ENCODE measurements at regions not wholly inside any gene's neighbourhood (a gene's known extent, or its start where the extent isn't known, plus 50 kb on each side); places are given as distances from the start of the nearest gene placed in this dataset.
A peak's percentile ranks its signal among the peaks of the same experiment; 100 is the strongest.

- Mint-ChIP-seq H3K4me3 (no peak overlapping the region), H3K27me3 (ENCODE audit: low read depth) (peaks cover 2% of the 10 kb centered on the region; the same call in 1 of the 2 replicates), H3K36me3 (ENCODE audit: insufficient read depth in 1 of 3, low read depth in 3 of 3) (no peaks in the 10 kb centered on the region; a peak in 1 of 7 replicates), H3K27ac (no peak overlapping the region), H3K9me3 (no peaks in the 10 kb centered on the region), H3K4me1 (peaks cover 0 to 6% of the 10 kb centered on the region in 2 experiments; a peak in 2 of 4 replicates)
- no peaks in the 10 kb centered on the region for H3K27me3 ChIP-seq (ENCODE audit: insufficient read depth, low read length)
- H3K23ac ChIP-seq (ENCODE audit: insufficient read length, low read depth, low read length) = no peak overlapping the region
- H4K5ac ChIP-seq (ENCODE audit: insufficient read length, low read depth, low read length) = no peak overlapping the region
- no peak overlapping the region for H2BK20ac ChIP-seq (ENCODE audit: low read depth, low read length, poor library complexity, severe bottlenecking)
- H3K56ac ChIP-seq (ENCODE audit: insufficient read length, low read depth, low read length) = no peak overlapping the region
- H3K9me3 ChIP-seq (ENCODE audit: control insufficient read depth, low read depth, low read length) = no peaks in the 10 kb centered on the region
- H3K18ac ChIP-seq (ENCODE audit: insufficient read length, low read depth, low read length) = no peak overlapping the region
- no peak overlapping the region for H2AK5ac ChIP-seq (ENCODE audit: insufficient read length, low read length)
- no peak overlapping the region for H2BK12ac ChIP-seq (ENCODE audit: insufficient read length, low read depth, low read length)
- no peak for DNase-seq
- no CpG with 5 or more reads among the region's 3 CpGs for WGBS (ENCODE audit: extremely low coverage, insufficient read length, low lambda C conversion rate)
- H3K14ac ChIP-seq (ENCODE audit: insufficient read depth, low read length) = no peak overlapping the region
- no peak overlapping the region for H2BK5ac ChIP-seq (ENCODE audit: insufficient read length, low read length)
- H3K27ac ChIP-seq (ENCODE audit: insufficient read length, low read depth, low read length) = no peak overlapping the region
- H3K4me1 ChIP-seq (ENCODE audit: insufficient read depth, low read length) = no peaks in the 10 kb centered on the region
- TF ChIP-seq CTCF (conservative IDR thresholded peaks at IDR 0.05) = peak; percentile 38; the same call in 2 of the 3 replicates
- no peak overlapping the region for H2BK120ac ChIP-seq (ENCODE audit: low read depth, low read length, poor library complexity, severe bottlenecking)
- no peaks in the 10 kb centered on the region for H3K23me2 ChIP-seq (ENCODE audit: insufficient read length, low read depth, low read length, poor library complexity, severe bottlenecking)
- H2AFZ ChIP-seq (ENCODE audit: low read length) = no peak overlapping the region
- H3K79me2 ChIP-seq (ENCODE audit: insufficient read depth, low read length) = no peaks in the 10 kb centered on the region
- H3K79me1 ChIP-seq (ENCODE audit: insufficient read depth, low read depth, low read length, poor library complexity, severe bottlenecking) = no peaks in the 10 kb centered on the region
- no peak overlapping the region for H3T11ph ChIP-seq (ENCODE audit: low read length)
- no peak overlapping the region for H3K4ac ChIP-seq (ENCODE audit: low read depth, low read length)
- H4K91ac ChIP-seq (ENCODE audit: insufficient read length, low read depth, low read length) = no peak overlapping the region
- no peak overlapping the region for H3K4me2 ChIP-seq (ENCODE audit: insufficient read depth, insufficient read length, low read length)
- no peak overlapping the region for H4K8ac ChIP-seq (replicated peaks; ENCODE audit: insufficient read length, low read depth, low read length)
- H3K9ac ChIP-seq (ENCODE audit: extremely low read depth, insufficient read length, low read length) = no peak overlapping the region
- H4K20me1 ChIP-seq (ENCODE audit: control insufficient read depth, insufficient read depth, insufficient read length) = no peaks in the 10 kb centered on the region
- H2BK15ac ChIP-seq (ENCODE audit: low read depth, low read length) = no peak overlapping the region
Measured at GRCh38 chr19:28862238-28862637, 350.7 kb downstream of the UQCRFS1 start.
